ENCODE measurements at regions not wholly inside any gene's neighbourhood (a gene's known extent, or its start where the extent isn't known, plus 50 kb on each side); places are given as distances from the start of the nearest gene placed in this dataset.

DNA sequence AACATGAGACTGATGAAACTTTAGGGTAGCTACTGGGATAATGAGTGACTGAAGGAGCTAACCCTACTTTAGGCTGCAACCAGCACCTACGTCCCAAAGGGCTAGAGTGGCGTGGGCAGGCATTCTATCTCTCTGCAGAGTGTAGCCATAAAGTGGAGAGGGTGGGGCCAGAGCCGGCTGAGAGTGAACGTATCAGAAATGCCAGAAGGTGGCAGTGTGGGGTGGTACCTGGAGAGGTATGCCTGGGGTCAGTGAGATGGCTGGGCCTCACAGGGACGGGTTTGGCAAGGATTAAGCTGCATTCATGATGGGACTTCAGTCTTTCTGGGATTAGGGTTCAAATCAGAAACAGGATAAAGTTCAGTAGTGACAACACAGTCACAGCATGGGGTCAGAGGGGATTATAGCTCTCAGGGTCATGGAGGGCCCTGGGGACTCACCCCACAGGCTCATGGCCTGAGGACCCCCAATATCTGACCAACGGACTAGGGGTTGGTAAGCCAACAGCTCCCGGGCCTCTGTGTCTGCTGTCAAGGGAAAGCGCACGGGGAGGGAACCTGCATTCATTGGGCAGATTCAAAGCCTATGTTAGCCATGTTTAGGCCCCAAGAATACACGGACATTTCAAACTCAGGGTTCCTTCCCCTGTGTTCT lies 86.5 kb upstream of the FOXB1 start:
- TF ChIP-seq, protein P1, sequence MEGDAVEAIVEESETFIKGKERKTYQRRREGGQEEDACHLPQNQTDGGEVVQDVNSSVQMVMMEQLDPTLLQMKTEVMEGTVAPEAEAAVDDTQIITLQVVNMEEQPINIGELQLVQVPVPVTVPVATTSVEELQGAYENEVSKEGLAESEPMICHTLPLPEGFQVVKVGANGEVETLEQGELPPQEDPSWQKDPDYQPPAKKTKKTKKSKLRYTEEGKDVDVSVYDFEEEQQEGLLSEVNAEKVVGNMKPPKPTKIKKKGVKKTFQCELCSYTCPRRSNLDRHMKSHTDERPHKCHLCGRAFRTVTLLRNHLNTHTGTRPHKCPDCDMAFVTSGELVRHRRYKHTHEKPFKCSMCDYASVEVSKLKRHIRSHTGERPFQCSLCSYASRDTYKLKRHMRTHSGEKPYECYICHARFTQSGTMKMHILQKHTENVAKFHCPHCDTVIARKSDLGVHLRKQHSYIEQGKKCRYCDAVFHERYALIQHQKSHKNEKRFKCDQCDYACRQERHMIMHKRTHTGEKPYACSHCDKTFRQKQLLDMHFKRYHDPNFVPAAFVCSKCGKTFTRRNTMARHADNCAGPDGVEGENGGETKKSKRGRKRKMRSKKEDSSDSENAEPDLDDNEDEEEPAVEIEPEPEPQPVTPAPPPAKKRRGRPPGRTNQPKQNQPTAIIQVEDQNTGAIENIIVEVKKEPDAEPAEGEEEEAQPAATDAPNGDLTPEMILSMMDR (IDR thresholded peaks at IDR 0.05; ENCODE audit: low read length): peak; percentile 77
- no peak for TF ChIP-seq EZH2phosphoT487 (IDR thresholded peaks at IDR 0.05; ENCODE audit: low read length)
